Upper lobe of left lung (tissue), 4 donors: ENCODE measurements at regions not wholly inside any gene's neighbourhood (a gene's known extent, or its start where the extent isn't known, plus 50 kb on each side); places are given as distances from the start of the nearest gene placed in this dataset.
"Not testable (repeated sequence)": the region's sequence is repeated elsewhere in the genome, so short reads cannot be mapped to it uniquely, and the experiment has no call there.

ENCODE experiments used
- POLR2A ChIP-seq, 4 donors: fragments of 450-650 bp; IDR thresholded peaks; one replicate each; pipeline ENCODE4 v1.5.1; 2016 to 2017; ENCODE audit warnings: antibody characterized with exemption in 4 of 4, mild to moderate bottlenecking in 2 of 4
- POLR2AphosphoS5 ChIP-seq, 2 donors: sonication (generic); formaldehyde crosslinking; IDR thresholded peaks; one replicate each; pipeline ENCODE4 v1.5.1; 2017; ENCODE audit warnings: antibody characterized with exemption in 2 of 2
- TF ChIP-seq, protein P1 (sequence below), 6 experiments: fragments of 450-650 bp in 4 of 6; fragments of 200-600 bp in 2 of 6; sonication (generic) in 2 of 6; IDR thresholded peaks; one replicate each; pipeline ENCODE4 v1.5.1; 2016 to 2019; ENCODE audit warnings: antibody characterized with exemption in 6 of 6

GRCh38 chr7:63291758-63292157 is 706.9 kb upstream of the ZNF722 start:
- not testable (repeated sequence) for TF ChIP-seq POLR2AphosphoS5, POLR2A (IDR thresholded peaks at IDR 0.05)
- TF ChIP-seq, protein P1, sequence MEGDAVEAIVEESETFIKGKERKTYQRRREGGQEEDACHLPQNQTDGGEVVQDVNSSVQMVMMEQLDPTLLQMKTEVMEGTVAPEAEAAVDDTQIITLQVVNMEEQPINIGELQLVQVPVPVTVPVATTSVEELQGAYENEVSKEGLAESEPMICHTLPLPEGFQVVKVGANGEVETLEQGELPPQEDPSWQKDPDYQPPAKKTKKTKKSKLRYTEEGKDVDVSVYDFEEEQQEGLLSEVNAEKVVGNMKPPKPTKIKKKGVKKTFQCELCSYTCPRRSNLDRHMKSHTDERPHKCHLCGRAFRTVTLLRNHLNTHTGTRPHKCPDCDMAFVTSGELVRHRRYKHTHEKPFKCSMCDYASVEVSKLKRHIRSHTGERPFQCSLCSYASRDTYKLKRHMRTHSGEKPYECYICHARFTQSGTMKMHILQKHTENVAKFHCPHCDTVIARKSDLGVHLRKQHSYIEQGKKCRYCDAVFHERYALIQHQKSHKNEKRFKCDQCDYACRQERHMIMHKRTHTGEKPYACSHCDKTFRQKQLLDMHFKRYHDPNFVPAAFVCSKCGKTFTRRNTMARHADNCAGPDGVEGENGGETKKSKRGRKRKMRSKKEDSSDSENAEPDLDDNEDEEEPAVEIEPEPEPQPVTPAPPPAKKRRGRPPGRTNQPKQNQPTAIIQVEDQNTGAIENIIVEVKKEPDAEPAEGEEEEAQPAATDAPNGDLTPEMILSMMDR (IDR thresholded peaks at IDR 0.05) = not testable (repeated sequence)
